IMR-90 (cell line): ENCODE measurements at regions not wholly inside any gene's neighbourhood (a gene's known extent, or its start where the extent isn't known, plus 50 kb on each side); places are given as distances from the start of the nearest gene placed in this dataset.

Source experiments
- ATAC-seq: fragments of 200-7000 bp; cut with Tn5 transposase; 2 replicates; pipeline ENCODE4 v1.9.1; 2020; ENCODE audit warnings: low read depth, mild to moderate bottlenecking, moderate library complexity
- BruUV-seq: library from RNA; stranded (reverse); fragments of 400-500 nt; replicated peaks from 2 replicates; lab custom pipeline; 2021; lab: Mats Ljungman, UMichigan
- CTCF ChIA-PET: fragments of 300-600 bp; formaldehyde crosslinking; extraction: SDS; loops from one replicate; lab custom pipeline; 2021; ENCODE audit warnings: antibody characterized with exemption; lab: Yijun Ruan, JAX
- POLR2A ChIA-PET: fragments of 300-600 bp; sonication (Branson Sonifier 250); formaldehyde crosslinking; loops from one replicate; lab custom pipeline; 2022; ENCODE audit warnings: antibody characterized with exemption; ENCODE audit not compliant: unreplicated experiment; lab: Charles Lee
- DNase-seq: peaks from one replicate; pipeline ENCODE4 v3.0.0; 2013
- H2AFZ ChIP-seq: replicated peaks from 2 replicates; pipeline ENCODE3; 2013; ENCODE audit warnings: low read length, mild to moderate bottlenecking; ENCODE audit not compliant: poor library complexity
- H2AK5ac ChIP-seq: 2 replicates; pipeline ENCODE4 v1.6.1; 2013; ENCODE audit warnings: low read depth, low read length, inconsistent platforms
- H2AK9ac ChIP-seq: replicated peaks from 2 replicates; pipeline ENCODE3; 2013; ENCODE audit warnings: mild to moderate bottlenecking, low read depth, low read length, moderate library complexity; ENCODE audit not compliant: poor library complexity
- H2BK120ac ChIP-seq: 2 replicates; pipeline ENCODE4 v1.6.1; 2013; ENCODE audit warnings: low read depth, low read length, inconsistent platforms
- H2BK15ac ChIP-seq: 3 replicates; pipeline ENCODE4 v1.6.1; 2013; ENCODE audit warnings: low read depth, low read length, inconsistent platforms
- H2BK20ac ChIP-seq: 2 replicates; pipeline ENCODE4 v1.6.1; 2013; ENCODE audit warnings: low read depth, mild to moderate bottlenecking, inconsistent platforms, low read length, moderate library complexity
- H2BK5ac ChIP-seq: 2 replicates; pipeline ENCODE4 v1.6.1; 2013; ENCODE audit warnings: mild to moderate bottlenecking, low read depth, low read length, inconsistent platforms; ENCODE audit not compliant: poor library complexity, severe bottlenecking
- H3K14ac ChIP-seq: replicated peaks from 2 replicates; pipeline ENCODE4 v1.6.1; 2013; ENCODE audit warnings: low read depth, low read length, inconsistent platforms
- H3K18ac ChIP-seq: 2 replicates; pipeline ENCODE4 v1.6.1; 2013; ENCODE audit warnings: low read depth, low read length, control low read depth
- H3K23ac ChIP-seq: 2 replicates; pipeline ENCODE4 v1.6.1; 2013; ENCODE audit warnings: low read depth, low read length, inconsistent platforms
- H3K27ac ChIP-seq: 2 replicates; pipeline ENCODE4 v1.5.1; 2013; ENCODE audit warnings: mild to moderate bottlenecking, control low read depth, low read length; ENCODE audit not compliant: insufficient read depth
- H3K27me3 ChIP-seq: 2 replicates; pipeline ENCODE4 v1.6.1; 2013; ENCODE audit warnings: low read length; ENCODE audit not compliant: control insufficient read depth, insufficient read depth
- H3K36me3 ChIP-seq: 2 replicates; pipeline ENCODE4 v1.6.1; 2013; ENCODE audit warnings: low read length, mixed read lengths; ENCODE audit not compliant: control insufficient read depth, insufficient read depth
- H3K4ac ChIP-seq: 2 replicates; pipeline ENCODE4 v1.6.1; 2013; ENCODE audit warnings: low read depth, low read length, inconsistent platforms
- H3K4me1 ChIP-seq: 2 replicates; pipeline ENCODE4 v1.6.1; 2013; ENCODE audit warnings: low read length, mixed read lengths; ENCODE audit not compliant: control insufficient read depth, insufficient read depth
- H3K4me2 ChIP-seq: 2 replicates; pipeline ENCODE4 v1.6.1; 2013; ENCODE audit warnings: low read depth, mild to moderate bottlenecking, control low read depth, low read length, moderate library complexity
- H3K4me3 ChIP-seq: 2 replicates; pipeline ENCODE4 v1.5.1; 2013; ENCODE audit warnings: low read depth, mild to moderate bottlenecking, control low read depth, low read length, moderate library complexity; ENCODE audit not compliant: insufficient read depth
- H3K56ac ChIP-seq: 2 replicates; pipeline ENCODE4 v1.6.1; 2013; ENCODE audit warnings: low read length, inconsistent platforms; ENCODE audit not compliant: insufficient read depth; ENCODE audit errors: extremely low read depth
- H3K79me1 ChIP-seq, 2 experiments: 2 replicates each; pipeline ENCODE4 v1.6.1; 2013; ENCODE audit warnings: low read length in 2 of 2, inconsistent platforms in 1 of 2, low read depth in 1 of 2
- H3K9ac ChIP-seq: 2 replicates; pipeline ENCODE4 v1.6.1; 2013; ENCODE audit warnings: low read depth, low read length, control low read depth
- H3K9me1 ChIP-seq: 2 replicates; pipeline ENCODE4 v1.6.1; 2013; ENCODE audit warnings: low read length, inconsistent platforms; ENCODE audit not compliant: insufficient read depth
- H3K9me3 ChIP-seq: 2 replicates; pipeline ENCODE4 v1.6.1; 2013; ENCODE audit warnings: low read length; ENCODE audit not compliant: control insufficient read depth, insufficient read depth
- H4K20me1 ChIP-seq: 2 replicates; pipeline ENCODE4 v1.6.1; 2013; ENCODE audit warnings: low read length, inconsistent platforms; ENCODE audit not compliant: insufficient read depth
- H4K5ac ChIP-seq: 2 replicates; pipeline ENCODE4 v1.6.1; 2013; ENCODE audit warnings: mild to moderate bottlenecking, low read depth, low read length, control low read depth
- H4K8ac ChIP-seq, 2 experiments: 2 replicates each; pipeline ENCODE4 v1.6.1; 2013; ENCODE audit warnings: low read depth in 2 of 2, low read length in 2 of 2, control low read depth in 1 of 2, inconsistent platforms in 1 of 2
- H4K91ac ChIP-seq: 2 replicates; pipeline ENCODE4 v1.6.1; 2013; ENCODE audit warnings: low read depth, low read length, inconsistent platforms; ENCODE audit not compliant: insufficient read depth
- BHLHE40 ChIP-seq: fragments of 150-350 bp; IDR thresholded peaks from 2 replicates; pipeline ENCODE4 v1.6.1; 2016; ENCODE audit warnings: mild to moderate bottlenecking, low read depth, low read length
- CEBPB ChIP-seq: IDR thresholded peaks from 2 replicates; pipeline ENCODE4 v1.6.1; 2012; ENCODE audit warnings: low read depth, low read length, improper control_type of control experiment
- CHD1 ChIP-seq: IDR thresholded peaks from 2 replicates; pipeline ENCODE4 v1.6.1; 2012; ENCODE audit warnings: low read depth, low read length, improper control_type of control experiment
- CTCF ChIP-seq: conservative IDR thresholded peaks from 2 replicates; pipeline ENCODE4 v1.5.1; 2012; ENCODE audit warnings: mild to moderate bottlenecking, low read depth, low read length, improper control_type of control experiment
- ELK1 ChIP-seq: fragments of 150-350 bp; IDR thresholded peaks from 2 replicates; pipeline ENCODE4 v1.6.1; 2016; ENCODE audit warnings: low read depth, mild to moderate bottlenecking, low read length, moderate library complexity, borderline replicate concordance
- FOS ChIP-seq: fragments of 150-350 bp; IDR thresholded peaks from 2 replicates; pipeline ENCODE4 v1.6.1; 2016; ENCODE audit warnings: low read depth, low read length
- MAFK ChIP-seq: IDR thresholded peaks from 2 replicates; pipeline ENCODE4 v1.6.1; 2012; ENCODE audit warnings: low read depth, low read length, improper control_type of control experiment
- MAZ ChIP-seq: IDR thresholded peaks from 2 replicates; pipeline ENCODE4 v1.6.1; 2012; ENCODE audit warnings: low read depth, mild to moderate bottlenecking, low read length, improper control_type of control experiment, moderate library complexity, borderline replicate concordance
- MXI1 ChIP-seq: IDR thresholded peaks from 2 replicates; pipeline ENCODE4 v1.6.1; 2012; ENCODE audit warnings: low read depth, mild to moderate bottlenecking, low read length, moderate library complexity, borderline replicate concordance
- NFE2L2 ChIP-seq: fragments of 150-350 bp; IDR thresholded peaks from 2 replicates; pipeline ENCODE4 v1.6.1; 2016; ENCODE audit warnings: low read depth, mild to moderate bottlenecking, low read length
- POLR2A ChIP-seq: IDR thresholded peaks from 2 replicates; pipeline ENCODE4 v1.6.1; 2012; ENCODE audit warnings: mild to moderate bottlenecking, low read depth, low read length
- RAD21 ChIP-seq: IDR thresholded peaks from 2 replicates; pipeline ENCODE4 v1.6.1; 2012; ENCODE audit warnings: low read length, improper control_type of control experiment
- RCOR1 ChIP-seq: IDR thresholded peaks from 2 replicates; pipeline ENCODE4 v1.6.1; 2012; ENCODE audit warnings: mild to moderate bottlenecking, low read length, improper control_type of control experiment; ENCODE audit not compliant: insufficient replicate concordance
- RFX5 ChIP-seq: IDR thresholded peaks from 2 replicates; pipeline ENCODE4 v1.8.0; 2012; ENCODE audit warnings: low read depth, mild to moderate bottlenecking, low read length, moderate library complexity
- USF2 ChIP-seq: fragments of 150-350 bp; IDR thresholded peaks from 2 replicates; pipeline ENCODE4 v1.6.1; 2017; ENCODE audit warnings: mild to moderate bottlenecking, antibody characterized with exemption, low read length, low read depth
- WGBS, 2 experiments: methylation state at CpG; one replicate each; pipeline versions ENCODE4 v1.1.5 to v1.1.7; 2013; ENCODE audit warnings: missing lambda C conversion rate in 2 of 2; ENCODE audit not compliant: insufficient read length in 1 of 2; ENCODE audit errors: extremely low coverage in 2 of 2; 5-methylcytosine and 5-hydroxymethylcytosine counted together
- dilution Hi-C: fragments of 300-500 bp; cut with HindIII; formaldehyde crosslinking; loops from one replicate; pipeline ENCODE4 v1.14.3; 2018; ENCODE audit warnings: low sequenced_read_pairs; ENCODE audit not compliant: unreplicated experiment
- in situ Hi-C: fragments of 300-500 bp; cut with MboI; formaldehyde crosslinking; loops from 3 replicates; pipeline ENCODE4 v1.14.3; 2019; ENCODE audit warnings: low sequenced_read_pairs, inconsistent platforms, mixed read lengths
- intact Hi-C: fragments of 100-400 bp; cut with micrococcal nuclease; formaldehyde crosslinking; loops from 2 replicates; pipeline ENCODE4 v1.10.0; 2022

- in situ Hi-C loops (no loop called here), dilution Hi-C loops (no loop called here), intact Hi-C loops (no loop called here)
- no peaks in the 10 kb centered on the region for H3K36me3 ChIP-seq
- no peak overlapping the region for H3K14ac ChIP-seq
- TF ChIP-seq CHD1 (no peak), CEBPB (no peak), USF2 (no peak), RFX5 (no peak), MAZ (no peak), MXI1 (no peak), FOS (no peak), NFE2L2 (no peak), CTCF (no peak), MAFK (no peak), RAD21 (no peak), BHLHE40 (no peak), ELK1 (no peak), POLR2A (no peak), RCOR1 (no peak)
- H3K4me1 ChIP-seq, result no peaks in the 10 kb centered on the region
- no peak overlapping the region for H2BK120ac ChIP-seq
- no peak overlapping the region for H3K4me3 ChIP-seq
- no peak overlapping the region for H2AK9ac ChIP-seq
- H4K20me1 ChIP-seq, result no peaks in the 10 kb centered on the region
- no peak overlapping the region for H2AFZ ChIP-seq
- no peak overlapping the region for H4K8ac ChIP-seq
- H4K91ac ChIP-seq, result no peak overlapping the region
- no peak overlapping the region for H2AK5ac ChIP-seq
- ChIA-PET CTCF (no interaction called here), POLR2A (no interaction called here)
- no peak for DNase-seq
- no peak overlapping the region for H3K4me2 ChIP-seq
- H4K5ac ChIP-seq, result no peak overlapping the region
- H3K9me3 ChIP-seq, result peaks cover 6% of the 10 kb centered on the region; the same call in 1 of the 2 replicates
- H3K27ac ChIP-seq, result no peak overlapping the region
- ATAC-seq, result no peak
- no peak overlapping the region for H3K23ac ChIP-seq
- no peak overlapping the region for H2BK15ac ChIP-seq
- no CpG with 5 or more reads among the region's 5 CpGs for WGBS, 2 experiments
- H2BK20ac ChIP-seq, result no peak overlapping the region
- no peak overlapping the region for H3K9ac ChIP-seq
- H3K9me1 ChIP-seq, result no peaks in the 10 kb centered on the region
- no peak overlapping the region for H3K4ac ChIP-seq
- H2BK5ac ChIP-seq, result no peak overlapping the region
- BruUV-seq, result no TSS peak
- H3K27me3 ChIP-seq, result no peaks in the 10 kb centered on the region
- H3K79me1 ChIP-seq, result no peaks in the 10 kb centered on the region
- H3K18ac ChIP-seq, result no peak overlapping the region
- H3K56ac ChIP-seq, result no peak overlapping the region
Measured at GRCh38 chr5:28344836-28345433, 1306.5 kb upstream of the CDH9 start.
